ENCODE measurements at regions not wholly inside any gene's neighbourhood (a gene's known extent, or its start where the extent isn't known, plus 50 kb on each side); places are given as distances from the start of the nearest gene placed in this dataset.
"Not testable (repeated sequence)": the region's sequence is repeated elsewhere in the genome, so short reads cannot be mapped to it uniquely, and the experiment has no call there.

GRCh38 chr4:53716471-53717063, 125.3 kb upstream of the LNX1 start:
- DNase-seq (ENCODE audit: low read depth in 2 of 2): no peak

- no peak for DNase-seq (ENCODE audit: low read depth in 2 of 2)
These were observed 124.7 kb upstream of the LNX1 start for GRCh38 chr4:53716011-53716410.

- DNase-seq (ENCODE audit: low read depth in 2 of 2): no peak
These were observed 123.2 kb upstream of the LNX1 start for GRCh38 chr4:53714236-53715140.

DNA sequence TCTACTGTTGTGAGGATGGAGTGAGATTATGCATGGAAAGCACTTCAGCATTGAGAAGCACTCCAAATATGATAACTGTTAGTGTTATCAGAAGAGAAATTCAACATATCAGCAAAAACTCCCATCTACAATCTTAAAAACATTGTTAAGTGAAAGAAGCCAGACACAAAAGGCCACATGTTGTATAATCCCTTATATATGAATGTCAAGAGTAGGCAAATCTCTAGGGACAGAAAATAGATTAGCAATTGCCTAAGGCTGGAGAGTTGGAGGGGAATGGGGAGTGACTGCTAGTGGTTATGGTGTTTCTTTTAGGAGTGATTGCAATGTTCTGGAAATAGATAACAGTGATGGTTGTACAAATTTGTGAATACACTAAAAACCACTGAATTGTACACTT, 122.5 kb upstream of the LNX1 start:
- DNase-seq (ENCODE audit: low read depth in 2 of 2): no peak

DNA sequence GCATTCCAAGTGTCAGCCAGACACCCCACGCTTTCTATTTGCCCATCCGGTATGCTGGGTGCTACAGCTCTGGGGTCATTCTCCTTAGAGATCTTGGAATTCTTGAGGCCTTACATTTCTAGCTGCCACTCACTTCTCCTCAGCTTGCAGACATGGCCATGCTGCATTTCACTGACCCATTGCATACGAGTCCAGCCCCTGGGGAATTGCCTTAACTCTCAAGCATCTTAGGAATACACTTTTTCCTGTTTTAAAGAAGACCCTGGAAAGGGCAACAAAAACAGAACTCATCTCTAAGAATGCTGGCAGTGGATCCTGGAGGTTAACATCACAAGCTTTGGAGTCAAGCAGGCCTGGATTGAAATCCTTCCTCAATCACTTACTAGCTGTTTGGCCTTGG, 122.0 kb upstream of the LNX1 start:
- DNase-seq (ENCODE audit: low read depth in 2 of 2): no peak

DNA sequence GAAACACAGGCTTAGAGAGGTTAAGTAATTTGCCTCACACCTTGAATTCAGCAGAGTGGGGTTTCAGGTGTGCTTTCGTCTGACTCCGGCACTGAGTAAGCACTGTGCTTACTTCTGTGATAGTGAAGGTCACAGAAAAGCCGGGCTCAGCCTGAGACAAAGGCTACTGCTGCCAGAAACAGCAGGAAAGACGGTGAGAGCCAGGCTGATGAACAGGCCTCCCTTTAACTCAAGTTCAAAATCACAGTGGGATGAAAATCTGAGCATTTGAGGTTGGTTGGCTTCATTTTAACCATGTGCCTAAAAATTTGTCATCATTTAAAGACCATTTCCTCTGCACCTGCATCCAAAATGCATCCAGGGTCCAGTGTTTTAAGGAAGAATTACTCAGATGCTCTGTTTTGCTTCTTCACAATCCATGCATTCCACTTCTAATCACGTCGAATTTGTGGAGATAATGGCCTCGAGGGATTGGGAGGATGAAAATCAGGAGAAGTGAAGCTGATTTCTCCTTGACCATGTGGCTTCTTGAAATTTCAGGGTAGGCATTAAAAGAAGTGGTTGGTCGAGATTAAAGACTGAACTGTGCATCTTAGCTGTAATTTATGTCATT, 121.2 kb upstream of the LNX1 start:
- DNase-seq (ENCODE audit: low read depth in 2 of 2): no peak

DNA sequence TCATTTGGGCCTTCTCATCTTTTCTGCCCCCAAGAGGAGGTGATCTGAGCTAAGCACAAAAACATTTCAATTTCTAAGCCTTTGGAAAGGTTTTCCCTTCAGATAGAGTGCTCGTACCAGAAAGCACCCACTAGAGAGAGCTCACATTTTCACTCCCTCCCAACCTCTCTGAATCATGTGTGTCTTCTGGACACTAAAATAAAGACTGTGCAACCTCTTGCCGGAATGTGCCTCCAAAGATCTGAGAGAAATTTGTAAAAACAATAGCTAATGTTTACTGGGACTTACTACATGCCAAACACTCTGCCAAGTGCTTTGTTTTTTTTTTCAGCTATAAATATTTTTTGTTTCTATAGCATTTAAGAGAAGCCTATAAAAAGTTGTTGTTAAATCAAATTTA, 120.6 kb upstream of the LNX1 start:
- DNase-seq (ENCODE audit: low read depth in 2 of 2): no peak

GRCh38 chr4:53709693-53710092, 118.4 kb upstream of the LNX1 start:
- DNase-seq (ENCODE audit: low read depth in 2 of 2): no peak

GRCh38 chr4:53707491-53707890, 116.2 kb upstream of the LNX1 start:
- DNase-seq (ENCODE audit: low read depth in 2 of 2): no peak

DNA sequence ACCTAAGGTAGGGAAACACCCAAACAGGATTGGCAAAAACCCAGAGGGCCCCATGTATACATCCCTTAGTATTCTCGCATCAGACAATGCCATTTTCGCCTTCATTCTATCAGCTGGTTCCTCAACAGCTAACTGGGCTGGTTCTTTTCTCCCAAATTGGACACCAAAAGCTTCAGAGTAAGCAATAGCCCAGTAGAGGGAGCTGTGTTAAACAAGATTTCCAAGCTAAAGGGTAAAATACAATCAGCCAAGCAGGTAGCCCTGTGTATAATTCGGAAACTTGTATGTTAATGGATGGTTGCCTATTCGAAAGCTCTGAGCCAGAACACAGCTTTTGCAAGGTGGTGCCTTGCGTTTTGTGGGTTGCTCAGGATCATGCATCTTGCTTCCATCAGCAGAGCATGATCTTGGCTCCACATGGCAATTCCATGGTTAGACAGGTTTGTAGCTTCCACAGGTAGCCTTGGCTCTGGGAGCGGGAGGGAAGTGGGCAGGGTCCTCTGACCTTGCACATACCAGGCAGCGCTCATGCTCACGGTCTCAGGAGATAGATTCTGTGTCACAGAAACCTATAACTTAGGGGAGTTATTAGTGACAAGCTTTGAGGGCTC, 115.2 kb upstream of the LNX1 start:
- no peak for DNase-seq (ENCODE audit: low read depth in 2 of 2)

DNA sequence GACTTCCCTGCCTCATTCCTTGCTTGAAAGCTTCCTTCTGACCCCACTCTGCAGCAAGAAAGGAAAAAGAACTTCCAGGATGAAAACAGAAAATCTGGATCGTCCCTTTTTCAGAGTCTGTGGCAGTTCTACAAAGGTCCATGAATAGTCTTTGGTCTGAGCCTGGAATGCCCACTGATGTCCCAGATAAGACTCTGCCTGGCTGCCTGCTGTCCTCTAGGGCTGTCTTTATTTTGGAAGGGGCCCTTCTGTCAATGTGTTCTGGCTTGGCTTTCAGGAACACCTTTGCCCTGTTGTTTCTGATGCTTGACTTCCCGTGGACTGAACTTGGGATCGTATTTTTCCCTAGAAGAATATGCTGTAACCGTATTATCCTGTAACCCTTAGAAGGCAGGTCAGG, 114.7 kb upstream of the LNX1 start:
- DNase-seq (ENCODE audit: low read depth in 2 of 2): no peak

DNA sequence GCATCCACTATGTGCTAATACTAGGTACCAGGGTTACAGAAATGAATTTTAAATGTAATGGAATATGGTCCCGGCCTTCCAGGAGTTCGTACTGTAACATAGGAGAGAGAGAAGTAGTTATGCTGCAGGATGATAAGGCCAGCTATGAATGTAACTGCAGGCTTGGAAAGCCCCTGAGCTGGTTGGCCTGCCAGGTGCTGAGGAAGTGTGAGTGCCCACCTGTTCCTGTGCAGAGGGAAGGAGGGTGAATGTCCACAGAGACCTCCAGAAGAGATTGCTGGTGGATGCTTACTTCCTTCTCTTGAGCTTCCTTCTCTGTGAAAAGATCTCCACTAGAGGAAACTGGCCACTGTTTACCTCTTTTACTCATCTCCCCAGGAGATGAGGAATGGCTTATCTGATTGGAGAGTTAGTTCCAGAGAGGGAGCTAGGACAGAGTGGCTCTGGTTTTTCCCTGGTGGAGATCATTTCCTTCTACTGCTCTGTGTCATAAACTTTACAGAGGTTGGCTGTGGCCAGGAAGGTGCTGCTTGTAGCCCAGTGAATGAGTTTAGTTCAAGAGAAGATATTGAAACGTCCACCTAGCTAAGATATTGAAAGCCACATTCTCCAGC, 114.0 kb upstream of the LNX1 start:
- DNase-seq (ENCODE audit: low read depth in 2 of 2): no peak

DNA sequence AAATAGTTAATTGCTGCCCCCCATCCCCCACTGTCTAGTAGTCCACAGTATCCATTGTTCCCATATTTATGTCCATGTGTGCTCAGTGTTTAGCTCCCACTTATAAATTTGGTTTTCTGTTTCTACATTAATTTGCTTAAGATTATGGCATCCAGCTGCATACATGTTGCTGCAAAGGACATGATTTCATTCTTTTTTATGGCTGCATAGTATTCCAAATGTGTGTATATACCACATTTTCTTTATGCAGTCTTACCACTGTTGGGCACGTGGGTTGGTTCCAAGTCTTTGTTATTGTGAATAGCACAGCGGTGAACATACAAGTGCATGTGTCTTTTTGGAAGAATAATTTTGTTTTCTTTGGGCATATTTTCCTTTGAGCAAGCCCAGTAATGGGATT, 113.0 kb upstream of the LNX1 start:
- no peak for DNase-seq (ENCODE audit: low read depth in 2 of 2)

DNA sequence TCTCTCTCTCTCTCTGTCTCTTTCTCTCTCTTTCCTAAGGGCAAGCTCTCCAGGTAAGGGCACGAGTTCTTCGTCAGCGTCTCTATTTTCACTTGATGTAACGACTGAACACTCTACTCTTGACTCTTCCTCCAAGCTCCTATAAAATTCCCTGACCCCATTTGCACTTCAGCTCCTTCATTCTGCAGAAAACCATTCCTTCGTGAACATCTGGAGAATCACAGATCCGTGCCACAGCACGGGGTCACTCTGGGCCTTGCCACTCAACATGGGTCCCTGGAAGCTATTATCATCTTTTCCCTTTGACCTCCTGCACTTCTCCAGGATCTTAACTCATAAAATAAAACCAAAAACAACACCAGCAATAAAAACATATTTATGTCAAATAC, 112.0 kb upstream of the LNX1 start:
- no peak for DNase-seq (ENCODE audit: low read depth in 2 of 2)

DNA sequence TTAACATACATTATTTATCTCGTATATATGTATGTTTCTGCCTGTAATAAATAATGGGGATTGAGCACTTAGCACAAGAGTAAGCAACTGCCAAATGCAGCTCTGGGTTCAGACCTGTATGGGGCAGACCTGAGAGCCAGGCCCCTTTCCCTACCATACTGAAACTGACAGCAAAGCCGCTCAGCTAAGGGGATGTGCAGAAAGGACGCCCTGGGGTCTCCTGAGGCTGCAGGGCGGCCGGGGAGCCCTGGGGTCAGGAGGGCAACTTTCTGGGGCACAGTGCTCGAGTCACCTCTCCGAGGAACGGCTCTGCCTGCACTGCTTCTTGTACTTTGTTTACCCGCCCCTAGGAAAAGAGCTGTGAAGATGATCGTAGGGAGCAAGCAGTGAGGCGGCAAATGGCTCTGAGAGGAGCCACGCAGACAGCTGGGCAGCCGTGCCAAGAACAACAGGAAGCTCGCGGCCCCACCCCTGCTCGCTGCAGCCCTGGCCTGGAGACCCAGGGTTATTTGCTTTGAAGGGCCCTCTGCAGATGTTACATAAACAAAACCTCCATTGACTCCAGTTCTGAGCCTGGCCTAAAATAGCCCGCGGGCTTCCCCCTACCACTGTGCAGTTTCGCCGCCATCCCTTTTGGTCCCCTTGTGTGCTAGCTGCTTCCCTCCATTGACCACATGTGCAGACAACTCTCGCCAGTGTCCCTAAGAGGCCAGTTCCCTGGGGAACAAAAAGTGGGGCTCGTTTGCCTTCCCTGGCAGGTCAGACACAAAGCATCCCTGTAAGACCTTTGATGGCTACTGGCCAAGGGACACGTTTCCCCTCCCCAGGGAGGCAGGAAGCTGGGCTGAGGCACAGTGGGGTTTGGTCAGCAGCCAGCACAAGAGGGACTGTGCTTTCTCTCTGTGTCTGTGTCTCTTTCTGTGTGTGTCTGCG, 111.3 kb upstream of the LNX1 start:
- no peak for DNase-seq (ENCODE audit: low read depth in 2 of 2)

GRCh38 chr4:53701260-53701659, 110.0 kb upstream of the LNX1 start:
- not testable (repeated sequence) for DNase-seq (ENCODE audit: low read depth in 2 of 2)

- not testable (repeated sequence) for DNase-seq (ENCODE audit: low read depth in 2 of 2)
These were observed 108.0 kb upstream of the LNX1 start for GRCh38 chr4:53699310-53699709.

- DNase-seq (ENCODE audit: low read depth in 2 of 2): no peak
These were observed 105.9 kb upstream of the LNX1 start for GRCh38 chr4:53697016-53697685.

- no peak for DNase-seq (ENCODE audit: low read depth in 2 of 2)
These were observed 104.5 kb upstream of the LNX1 start for GRCh38 chr4:53695540-53696463.

Measured in stimulated activated CD4-positive, alpha-beta T cell treated with anti-CD3 and anti-CD28 coated beads, Interleukin-15, amount 100 ng/mL, for 48 hours (primary cell).